Stomach (tissue), 4 donors: ENCODE measurements at regions not wholly inside any gene's neighbourhood (a gene's known extent, or its start where the extent isn't known, plus 50 kb on each side); places are given as distances from the start of the nearest gene placed in this dataset.

Experiments used
- CTCF ChIP-seq, 7 experiments: fragments of 450-650 bp in 4 of 7; fragments of 200-600 bp in 3 of 7; sonication (generic) in 3 of 7; IDR thresholded peaks; one replicate each; pipeline ENCODE4 v1.5.1; 2016 to 2019; ENCODE audit warnings: antibody characterized with exemption in 7 of 7, control low read depth in 2 of 7, mild to moderate bottlenecking in 1 of 7
- POLR2AphosphoS5 ChIP-seq, 3 donors: sonication (generic); formaldehyde crosslinking; IDR thresholded peaks; one replicate each; pipeline ENCODE4 v1.6.1; 2016; ENCODE audit warnings: antibody characterized with exemption in 3 of 3

DNA sequence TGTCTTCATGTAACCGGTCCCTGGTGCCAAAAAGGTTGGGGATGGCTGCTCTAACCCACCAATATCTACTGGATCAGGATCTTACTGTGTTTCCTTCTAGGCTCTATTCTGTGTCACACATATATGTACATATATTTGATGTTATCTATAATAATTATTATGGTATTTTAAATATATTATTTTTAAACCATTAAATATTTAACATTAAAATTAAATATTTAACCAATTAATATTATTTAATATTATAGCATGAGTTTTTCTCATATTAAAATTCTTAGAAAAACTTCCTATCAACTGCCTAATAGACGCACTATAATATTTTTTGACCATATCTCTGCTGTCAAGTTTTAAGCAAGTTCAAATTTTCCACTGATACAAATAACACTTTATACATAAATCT, 196.9 kb upstream of the PLET1 start:
- TF ChIP-seq CTCF (IDR thresholded peaks at IDR 0.05) (no peak), POLR2AphosphoS5 (IDR thresholded peaks at IDR 0.05) (no peak)
